Immature natural killer cell (primary cell): ENCODE measurements at regions not wholly inside any gene's neighbourhood (a gene's known extent, or its start where the extent isn't known, plus 50 kb on each side); places are given as distances from the start of the nearest gene placed in this dataset.

Experiments
- DNase-seq, 3 donors: peaks; one replicate each; pipeline ENCODE4 v3.0.0; 2022; ENCODE audit warnings: mixed read lengths in 1 of 3
- H3K27ac Mint-ChIP-seq, 6 donors: one replicate each; pipeline ENCODE4 v1.8.0; 2020; ENCODE audit warnings: mixed read lengths in 6 of 6, mild to moderate bottlenecking in 5 of 6, inconsistent platforms in 4 of 6, moderate library complexity in 3 of 6
- H3K27me3 Mint-ChIP-seq, 3 donors: one replicate each; pipeline ENCODE4 v1.8.0; 2020 to 2021; ENCODE audit warnings: low read depth in 3 of 3, mild to moderate bottlenecking in 3 of 3, mixed read lengths in 3 of 3, moderate library complexity in 3 of 3, inconsistent platforms in 1 of 3
- H3K36me3 Mint-ChIP-seq, 3 donors: one replicate each; pipeline ENCODE4 v1.8.0; 2020; ENCODE audit warnings: mixed read lengths in 3 of 3, inconsistent platforms in 2 of 3, mild to moderate bottlenecking in 2 of 3
- H3K4me1 Mint-ChIP-seq, 2 donors: one replicate each; pipeline ENCODE4 v1.8.0; 2020; ENCODE audit warnings: inconsistent platforms in 2 of 2, mild to moderate bottlenecking in 2 of 2, mixed read lengths in 2 of 2, moderate library complexity in 1 of 2
- H3K4me3 Mint-ChIP-seq, 5 donors: one replicate each; pipeline ENCODE4 v1.8.0; 2020; ENCODE audit warnings: mild to moderate bottlenecking in 5 of 5, mixed read lengths in 5 of 5, inconsistent platforms in 3 of 5, moderate library complexity in 3 of 5
- H3K9me3 Mint-ChIP-seq, 6 donors: one replicate each; pipeline ENCODE4 v1.8.0; 2020; ENCODE audit warnings: mild to moderate bottlenecking in 6 of 6, mixed read lengths in 6 of 6, inconsistent platforms in 4 of 6, moderate library complexity in 3 of 6

GRCh38 chr5:31137676-31138075 lies 55.8 kb upstream of the CDH6 start:
- DNase-seq: no peak
- no peak overlapping the region for H3K27ac Mint-ChIP-seq
- peaks cover 5 to 30% (median 12%) of the 10 kb centered on the region in 6 donors for H3K9me3 Mint-ChIP-seq
- H3K4me3 Mint-ChIP-seq: no peak overlapping the region
- H3K4me1 Mint-ChIP-seq: no peaks in the 10 kb centered on the region
- peaks cover 0 to 5% (median 0%) of the 10 kb centered on the region in 3 donors for H3K27me3 Mint-ChIP-seq
- H3K36me3 Mint-ChIP-seq: peaks cover 0 to 4% (median 0%) of the 10 kb centered on the region in 3 donors

- Mint-ChIP-seq H3K27me3 (peaks cover 0 to 6% (median 0%) of the 10 kb centered on the region in 3 donors), H3K36me3 (peaks cover 0 to 4% (median 0%) of the 10 kb centered on the region in 3 donors)
- no peak for DNase-seq
Observed at GRCh38 chr5:31135542-31135941, 57.9 kb upstream of the CDH6 start.

GRCh38 chr5:31133488-31133887 lies 60.0 kb upstream of the CDH6 start:
- Mint-ChIP-seq H3K4me1 (no peaks in the 10 kb centered on the region), H3K36me3 (peaks cover 0 to 4% (median 0%) of the 10 kb centered on the region in 3 donors), H3K27me3 (peaks cover 0 to 6% (median 0%) of the 10 kb centered on the region in 3 donors), H3K27ac (no peak overlapping the region), H3K4me3 (no peak overlapping the region), H3K9me3 (peaks cover 0 to 27% (median 8%) of the 10 kb centered on the region in 6 donors)
- DNase-seq: no peak

More at GRCh38 chr5:31135542-31135941, 57.9 kb upstream of the CDH6 start:
- H3K4me3 Mint-ChIP-seq: no peak overlapping the region
- H3K9me3 Mint-ChIP-seq: peaks cover 2 to 26% (median 11%) of the 10 kb centered on the region in 6 donors
- no peaks in the 10 kb centered on the region for H3K4me1 Mint-ChIP-seq
- no peak overlapping the region for H3K27ac Mint-ChIP-seq

- Mint-ChIP-seq H3K4me3 (no peak overlapping the region), H3K4me1 (no peaks in the 10 kb centered on the region), H3K9me3 (peaks cover 4 to 28% (median 10%) of the 10 kb centered on the region in 6 donors), H3K27ac (no peak overlapping the region), H3K27me3 (peaks cover 0 to 3% (median 0%) of the 10 kb centered on the region in 3 donors), H3K36me3 (peaks cover 0 to 4% (median 0%) of the 10 kb centered on the region in 3 donors)
- DNase-seq: no peak
Observed at GRCh38 chr5:31131381-31131891, 62.0 kb upstream of the CDH6 start.

GRCh38 chr5:31130676-31131075 lies 62.8 kb upstream of the CDH6 start:
- H3K27ac Mint-ChIP-seq: no peak overlapping the region
- no peaks in the 10 kb centered on the region for H3K4me1 Mint-ChIP-seq
- peaks cover 0 to 4% (median 0%) of the 10 kb centered on the region in 3 donors for H3K36me3 Mint-ChIP-seq
- H3K9me3 Mint-ChIP-seq: peaks cover 4 to 31% (median 11%) of the 10 kb centered on the region in 6 donors
- DNase-seq: no peak
- no peak overlapping the region for H3K4me3 Mint-ChIP-seq
- H3K27me3 Mint-ChIP-seq: peaks cover 0 to 3% (median 0%) of the 10 kb centered on the region in 3 donors

- Mint-ChIP-seq H3K4me3 (no peak overlapping the region), H3K9me3 (peaks cover 7 to 44% (median 15%) of the 10 kb centered on the region in 6 donors), H3K4me1 (no peaks in the 10 kb centered on the region), H3K27ac (no peak overlapping the region), H3K27me3 (peaks cover 0 to 1% (median 0%) of the 10 kb centered on the region in 3 donors), H3K36me3 (peaks cover 0 to 3% (median 0%) of the 10 kb centered on the region in 3 donors)
- no peak for DNase-seq
Observed at GRCh38 chr5:31124651-31125305, 68.7 kb upstream of the CDH6 start.

GRCh38 chr5:31124026-31124425 lies 69.5 kb upstream of the CDH6 start:
- Mint-ChIP-seq H3K36me3 (peaks cover 0 to 3% (median 0%) of the 10 kb centered on the region in 3 donors), H3K4me1 (no peaks in the 10 kb centered on the region)

GRCh38 chr5:31122998-31123951 lies 70.2 kb upstream of the CDH6 start:
- DNase-seq: no peak
- Mint-ChIP-seq H3K27me3 (peaks cover 0 to 1% (median 0%) of the 10 kb centered on the region in 3 donors), H3K9me3 (peaks cover 4 to 42% (median 15%) of the 10 kb centered on the region in 6 donors), H3K27ac (no peak overlapping the region), H3K4me3 (no peak overlapping the region), H3K36me3 (peaks cover 0 to 3% (median 0%) of the 10 kb centered on the region in 3 donors), H3K4me1 (no peaks in the 10 kb centered on the region)

More at GRCh38 chr5:31124026-31124425, 69.5 kb upstream of the CDH6 start:
- no peak for DNase-seq
- Mint-ChIP-seq H3K9me3 (peaks cover 6 to 39% (median 15%) of the 10 kb centered on the region in 6 donors), H3K27ac (no peak overlapping the region), H3K27me3 (peaks cover 0 to 1% (median 0%) of the 10 kb centered on the region in 3 donors), H3K4me3 (no peak overlapping the region)

GRCh38 chr5:31121224-31121623 lies 72.3 kb upstream of the CDH6 start:
- Mint-ChIP-seq H3K4me1 (no peaks in the 10 kb centered on the region), H3K27me3 (peaks cover 0 to 1% (median 0%) of the 10 kb centered on the region in 3 donors), H3K9me3 (peaks cover 4 to 37% (median 10%) of the 10 kb centered on the region in 6 donors), H3K4me3 (no peak overlapping the region), H3K36me3 (peaks cover 0 to 3% (median 0%) of the 10 kb centered on the region in 3 donors), H3K27ac (no peak overlapping the region)
- DNase-seq: no peak

GRCh38 chr5:31120642-31120948 lies 72.9 kb upstream of the CDH6 start:
- Mint-ChIP-seq H3K9me3 (peaks cover 4 to 31% (median 10%) of the 10 kb centered on the region in 6 donors), H3K4me3 (no peak overlapping the region), H3K36me3 (peaks cover 0 to 3% (median 0%) of the 10 kb centered on the region in 3 donors), H3K27ac (no peak overlapping the region), H3K27me3 (peaks cover 0 to 1% (median 0%) of the 10 kb centered on the region in 3 donors), H3K4me1 (no peaks in the 10 kb centered on the region)
- DNase-seq: no peak

GRCh38 chr5:31119938-31120641 lies 73.4 kb upstream of the CDH6 start:
- Mint-ChIP-seq H3K9me3 (peaks cover 4 to 27% (median 10%) of the 10 kb centered on the region in 6 donors), H3K4me1 (no peaks in the 10 kb centered on the region), H3K36me3 (peaks cover 0 to 3% (median 0%) of the 10 kb centered on the region in 3 donors), H3K27me3 (no peaks in the 10 kb centered on the region), H3K27ac (no peak overlapping the region), H3K4me3 (no peak overlapping the region)
- DNase-seq: no peak

- Mint-ChIP-seq H3K27ac (no peak overlapping the region), H3K27me3 (no peaks in the 10 kb centered on the region), H3K4me1 (no peaks in the 10 kb centered on the region), H3K36me3 (no peaks in the 10 kb centered on the region), H3K4me3 (no peak overlapping the region), H3K9me3 (peaks cover 2 to 29% (median 6%) of the 10 kb centered on the region in 6 donors)
- DNase-seq: no peak
Observed at GRCh38 chr5:31116466-31117031, 76.9 kb upstream of the CDH6 start.

GRCh38 chr5:31114817-31115216 lies 78.7 kb upstream of the CDH6 start:
- H3K4me1 Mint-ChIP-seq: no peaks in the 10 kb centered on the region
- H3K27me3 Mint-ChIP-seq: no peaks in the 10 kb centered on the region
- H3K27ac Mint-ChIP-seq: no peak overlapping the region
- H3K4me3 Mint-ChIP-seq: no peak overlapping the region
- peaks cover 0 to 22% (median 6%) of the 10 kb centered on the region in 6 donors for H3K9me3 Mint-ChIP-seq
- no peaks in the 10 kb centered on the region for H3K36me3 Mint-ChIP-seq
- DNase-seq: no peak
